GM18498 (cell line): ENCODE measurements at regions not wholly inside any gene's neighbourhood (a gene's known extent, or its start where the extent isn't known, plus 50 kb on each side); places are given as distances from the start of the nearest gene placed in this dataset.

Experiments used
- ATAC-seq: cut with Tn5 transposase; IDR thresholded peaks from one replicate; pipeline ENCODE4 v1.9.1; 2021; ENCODE audit warnings: mild to moderate bottlenecking, moderate library complexity; ENCODE audit not compliant: unreplicated experiment

DNA sequence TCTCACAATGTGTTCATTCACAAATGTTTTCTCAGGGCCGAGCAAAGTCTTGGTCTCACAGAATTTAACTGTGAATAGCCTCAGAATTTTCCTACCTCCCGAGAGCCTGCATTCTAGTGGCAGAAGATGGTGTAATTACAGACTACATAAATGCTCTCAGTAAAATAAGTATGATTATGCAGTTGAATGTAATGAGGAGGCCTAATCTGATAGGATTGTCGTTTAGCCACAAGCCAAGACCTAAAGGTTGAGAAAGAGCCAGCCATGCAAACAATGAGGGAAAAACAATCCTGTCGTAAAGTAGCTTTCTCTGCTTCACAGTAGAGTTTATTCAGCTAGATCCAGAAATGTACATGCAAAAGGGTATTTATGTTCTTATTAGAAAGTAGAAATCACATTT lies 607.8 kb upstream of the B3GALT2 start:
- ATAC-seq, result no peak

DNA sequence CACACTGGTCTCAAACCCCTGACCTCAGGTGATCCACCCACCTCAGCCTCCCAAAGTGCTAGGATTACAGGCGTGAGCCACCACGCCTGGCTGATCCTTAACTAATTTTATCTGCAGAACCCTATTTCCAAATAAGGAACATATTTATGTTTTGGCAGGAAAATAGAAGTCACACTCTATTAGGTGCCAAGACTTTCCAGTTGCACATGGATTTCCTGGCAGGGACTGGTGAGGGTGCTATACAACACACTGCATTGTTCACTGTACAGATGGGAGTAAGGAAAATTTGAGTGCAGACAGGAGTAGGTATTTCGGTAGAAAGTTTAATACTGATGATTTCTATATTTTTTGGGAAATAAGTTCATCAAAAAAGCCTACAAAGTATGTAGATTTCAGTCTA lies 605.3 kb upstream of the B3GALT2 start:
- ATAC-seq, result no peak

DNA sequence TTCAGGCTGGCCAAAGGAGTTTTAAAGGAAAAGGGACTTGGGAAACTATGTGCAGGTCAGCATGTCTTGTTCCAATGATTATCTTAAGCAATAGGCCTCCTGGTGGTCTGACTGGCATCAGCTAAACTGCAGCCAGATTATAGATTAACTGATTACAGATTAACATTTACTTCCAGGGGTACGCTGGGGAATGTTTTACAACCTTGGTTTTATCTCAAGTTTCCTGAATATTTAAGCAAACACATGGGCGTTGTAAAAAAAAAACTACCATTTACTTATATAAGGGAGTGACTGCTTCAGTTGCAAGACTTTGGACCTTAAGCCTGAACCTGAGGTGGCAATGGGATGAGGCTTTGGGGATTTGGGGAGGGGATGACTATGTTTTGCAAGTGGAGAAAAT lies 600.6 kb upstream of the B3GALT2 start:
- no peak for ATAC-seq

DNA sequence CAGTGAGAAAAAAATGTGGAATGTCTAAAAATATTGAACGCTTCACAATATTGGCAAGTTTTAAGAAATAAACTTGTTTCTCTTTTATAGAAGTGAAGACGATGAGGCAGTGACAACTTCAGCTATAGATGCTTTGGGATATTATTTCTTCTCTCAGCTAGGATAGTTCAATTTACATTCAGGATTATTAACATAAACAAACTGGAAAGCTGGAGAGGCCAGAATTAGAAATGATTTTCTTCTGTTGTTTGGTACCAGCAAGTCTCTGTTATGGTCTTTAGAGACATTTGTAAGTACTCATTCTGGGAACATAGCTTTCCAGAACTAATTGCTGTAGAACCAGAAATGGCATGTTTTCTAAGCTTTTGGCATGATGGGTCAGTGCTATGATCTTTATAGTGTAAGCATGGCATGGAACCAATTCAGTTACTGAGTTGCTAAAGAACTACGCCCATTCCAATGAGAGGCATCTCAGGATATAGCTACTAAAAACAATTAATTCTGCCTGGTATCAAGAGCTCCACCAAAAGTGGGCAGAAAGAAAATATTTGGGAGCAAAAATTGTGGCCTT lies 599.5 kb upstream of the B3GALT2 start:
- ATAC-seq, result no peak

DNA sequence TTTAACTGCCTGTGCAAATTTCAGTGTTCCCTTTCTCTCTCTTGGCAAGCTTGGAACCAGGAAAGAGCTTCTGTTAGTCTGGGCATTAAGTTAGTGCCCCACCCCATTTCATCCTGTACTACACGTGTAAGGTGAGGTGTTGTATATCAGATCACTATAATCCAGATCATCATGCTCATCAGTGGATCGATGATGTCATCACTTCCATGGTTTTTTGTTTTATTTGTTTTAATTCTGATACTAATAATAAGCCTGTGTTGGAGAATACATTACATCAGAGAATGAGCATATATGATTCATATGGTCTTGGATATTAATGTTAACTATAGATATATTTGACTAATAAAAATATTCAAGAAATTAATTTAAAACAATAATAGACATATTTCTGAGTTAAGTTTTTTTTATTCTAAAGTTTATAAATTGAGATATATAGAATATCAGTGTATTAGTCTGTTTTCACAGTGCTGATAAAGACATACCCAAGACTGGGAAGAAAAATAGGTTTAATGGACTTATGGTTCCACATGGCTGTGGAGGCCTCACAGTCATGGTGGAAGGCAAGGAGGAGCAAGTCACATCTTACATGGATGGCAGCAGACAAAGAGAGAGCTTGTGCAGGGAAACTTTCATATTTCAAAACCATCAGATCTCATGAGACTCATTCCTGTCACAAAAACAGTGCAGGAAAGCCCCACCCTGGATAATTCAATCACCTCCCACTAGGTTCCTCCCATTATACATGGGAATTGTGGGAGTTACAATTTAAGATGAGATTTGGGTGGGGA lies 588.3 kb upstream of the B3GALT2 start:
- ATAC-seq, result no peak

DNA sequence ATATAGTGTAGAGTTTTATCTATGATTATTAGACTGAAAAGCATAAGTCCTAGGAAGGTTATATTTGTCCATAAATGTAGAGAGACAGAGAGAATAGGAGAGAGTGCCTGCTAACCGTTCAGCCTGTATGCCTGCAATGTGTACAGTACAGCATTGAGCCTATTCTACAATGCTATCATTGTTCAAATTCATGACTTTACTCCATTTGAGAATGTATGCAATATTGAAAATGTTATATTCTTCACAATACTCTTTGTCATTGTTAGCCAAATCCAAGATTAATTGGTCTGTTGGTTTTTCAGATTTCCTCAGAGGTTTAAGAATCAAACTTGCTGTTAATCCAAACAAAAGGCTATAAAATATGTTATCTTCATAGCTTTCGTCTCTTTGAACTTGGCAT lies 585.2 kb upstream of the B3GALT2 start:
- ATAC-seq, result no peak

DNA sequence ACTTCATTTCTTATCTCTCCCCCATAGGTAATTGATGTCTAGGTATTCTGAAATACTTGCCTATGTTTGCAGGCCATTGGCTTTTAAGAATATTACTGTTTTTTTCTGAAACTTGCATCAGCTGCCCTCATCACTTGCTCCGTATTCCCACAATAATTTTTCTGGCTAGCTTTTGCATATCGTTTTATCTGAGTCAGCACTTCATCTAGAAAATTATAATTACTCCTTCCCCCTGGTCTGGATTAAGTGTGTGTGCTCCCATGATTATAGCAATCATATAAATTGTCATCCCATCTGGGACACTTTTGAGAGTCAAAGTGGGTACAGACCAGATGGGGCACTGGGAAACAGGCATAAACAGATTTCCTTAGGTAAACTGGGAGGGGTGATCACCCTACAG lies 583.2 kb upstream of the B3GALT2 start:
- no peak for ATAC-seq

DNA sequence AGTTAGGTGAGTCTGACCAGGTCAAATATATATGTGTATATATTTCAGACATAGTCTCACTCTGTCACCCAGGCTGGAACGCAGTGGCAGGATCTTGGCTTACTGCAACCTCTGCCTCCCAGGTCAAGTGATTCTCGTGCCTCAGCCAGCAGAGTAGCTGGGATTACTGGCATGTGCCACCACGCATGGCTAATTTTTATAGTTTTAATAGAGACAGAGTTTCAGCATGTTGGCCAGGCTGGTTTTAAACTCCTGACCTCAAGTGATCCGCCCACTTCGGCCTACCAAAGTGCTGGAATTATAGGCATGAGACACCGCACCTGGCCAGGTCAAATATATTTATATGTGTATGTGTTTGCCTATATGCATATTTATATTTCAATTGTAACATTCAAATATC lies 581.5 kb upstream of the B3GALT2 start:
- no peak for ATAC-seq

DNA sequence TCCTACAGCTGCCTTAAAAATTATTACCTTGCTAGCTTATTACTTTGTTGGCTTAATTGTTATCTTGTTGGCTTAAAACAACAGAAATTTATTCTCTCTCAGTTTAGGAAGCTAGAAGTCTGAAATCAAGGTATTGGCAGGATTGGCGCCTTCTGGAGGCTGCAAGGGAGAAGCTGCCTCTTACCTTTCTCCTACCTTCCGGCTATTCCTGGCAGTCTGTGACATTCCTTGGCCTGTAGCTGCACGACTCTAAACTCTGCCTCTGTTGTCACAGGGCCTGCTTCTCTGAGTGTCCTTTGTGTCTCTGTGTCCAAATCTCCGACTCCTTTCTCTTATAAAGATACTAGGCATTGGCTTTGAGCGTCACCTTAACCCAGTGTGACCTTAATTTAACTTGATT lies 579.9 kb upstream of the B3GALT2 start:
- ATAC-seq, result no peak

DNA sequence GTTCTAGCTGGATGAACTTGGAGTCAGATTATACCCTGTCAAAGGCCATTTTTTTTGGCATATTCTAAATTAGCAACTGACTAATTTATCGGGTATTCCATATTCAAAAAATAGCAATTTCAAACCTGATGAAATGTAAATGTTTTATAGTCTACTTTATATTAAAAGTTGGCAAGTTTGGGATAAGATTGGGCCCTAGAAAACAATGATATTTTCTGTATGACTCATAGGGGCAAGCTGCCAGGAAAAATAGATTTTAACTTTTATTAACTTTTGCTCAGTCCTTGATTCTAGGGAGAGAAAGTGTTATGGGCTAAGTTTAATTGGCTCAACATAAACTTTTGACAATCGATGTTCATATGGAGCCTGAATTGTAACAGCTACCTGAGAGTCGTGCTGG lies 576.9 kb upstream of the B3GALT2 start:
- ATAC-seq, result no peak

DNA sequence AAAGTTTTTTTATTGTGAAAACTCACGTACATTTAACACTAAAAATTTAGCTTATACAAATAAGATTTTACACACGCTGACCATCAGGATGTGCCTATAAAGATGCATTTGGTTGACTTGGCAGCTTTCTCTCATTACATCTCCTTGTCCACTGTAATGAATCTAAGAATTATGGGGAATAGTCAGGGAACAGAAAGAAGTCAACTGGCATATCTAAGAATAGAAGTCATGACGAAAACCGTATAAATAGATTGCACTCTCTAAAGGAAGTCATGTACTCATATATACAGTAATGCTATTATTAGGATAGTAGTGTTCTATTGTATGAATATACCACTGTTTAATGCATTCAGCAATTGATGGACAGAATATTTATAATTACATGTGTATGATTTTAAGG lies 575.8 kb upstream of the B3GALT2 start:
- ATAC-seq, result no peak

DNA sequence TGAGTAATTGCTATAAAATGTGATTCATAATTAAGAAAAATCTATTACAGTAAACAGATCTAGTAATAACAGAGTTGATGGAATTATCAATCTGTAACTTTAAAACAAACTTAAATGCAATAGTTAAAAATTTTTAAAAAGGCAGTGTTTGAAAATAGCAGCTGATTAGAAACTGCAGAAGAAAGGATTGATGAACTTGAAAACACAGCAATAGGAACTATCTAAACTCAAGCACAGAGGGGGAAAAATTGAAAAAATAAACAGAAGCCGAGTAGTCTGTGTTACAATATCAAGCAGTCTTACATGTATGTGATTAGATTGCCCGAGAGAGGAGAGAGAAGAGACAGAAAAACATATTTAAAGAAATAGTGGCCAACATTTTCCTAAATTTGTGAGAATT lies 569.0 kb upstream of the B3GALT2 start:
- no peak for ATAC-seq

DNA sequence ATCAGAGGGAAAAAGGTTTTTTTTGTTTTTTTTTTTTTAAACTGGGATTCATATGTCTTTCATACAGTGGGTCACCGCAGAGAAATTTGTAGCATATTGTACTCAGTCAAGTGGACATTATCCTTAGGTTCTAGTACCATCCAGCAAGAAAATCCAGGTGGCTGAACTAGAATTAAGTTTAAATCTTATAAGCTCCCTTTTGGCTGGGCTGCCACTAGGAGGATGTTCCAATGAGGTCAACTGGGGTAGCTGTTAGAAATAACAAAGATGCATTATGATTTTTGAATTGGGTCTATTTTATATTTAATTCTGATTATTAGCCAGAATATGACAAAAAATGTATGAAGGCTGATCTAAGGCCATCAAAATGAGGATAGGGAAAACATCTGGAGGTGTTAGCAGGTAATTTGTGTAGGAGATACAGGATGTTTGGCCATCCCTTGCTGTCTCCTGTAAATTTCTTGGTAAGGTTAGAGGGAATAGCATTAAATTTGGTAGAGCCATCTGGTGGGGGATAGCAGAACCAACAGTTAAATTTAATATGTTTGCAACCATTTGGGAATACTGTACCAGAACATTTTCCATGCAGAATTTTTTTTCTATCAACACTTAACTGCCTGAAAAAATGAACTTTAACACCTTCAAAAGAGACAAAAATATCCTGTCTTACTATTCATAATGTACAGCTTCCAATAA lies 568.5 kb upstream of the B3GALT2 start:
- no peak for ATAC-seq

DNA sequence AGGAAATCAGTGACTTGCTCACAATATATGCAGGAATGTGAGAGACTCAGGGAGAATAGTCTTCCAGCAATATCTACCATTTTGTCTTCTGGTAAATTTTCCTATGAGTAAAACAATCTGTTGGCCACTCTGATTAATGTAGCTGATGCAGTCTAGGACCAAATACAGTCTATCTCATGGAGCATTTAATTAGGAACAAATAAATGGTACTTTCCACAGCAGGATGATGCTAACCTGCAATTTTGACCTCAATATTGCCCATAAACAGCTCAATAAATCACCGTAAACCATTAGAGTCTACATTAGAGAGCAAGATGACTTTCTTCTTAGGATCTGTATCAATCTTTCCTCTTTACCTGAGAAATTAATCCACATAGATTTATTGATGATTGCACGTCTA lies 567.7 kb upstream of the B3GALT2 start:
- no peak for ATAC-seq

DNA sequence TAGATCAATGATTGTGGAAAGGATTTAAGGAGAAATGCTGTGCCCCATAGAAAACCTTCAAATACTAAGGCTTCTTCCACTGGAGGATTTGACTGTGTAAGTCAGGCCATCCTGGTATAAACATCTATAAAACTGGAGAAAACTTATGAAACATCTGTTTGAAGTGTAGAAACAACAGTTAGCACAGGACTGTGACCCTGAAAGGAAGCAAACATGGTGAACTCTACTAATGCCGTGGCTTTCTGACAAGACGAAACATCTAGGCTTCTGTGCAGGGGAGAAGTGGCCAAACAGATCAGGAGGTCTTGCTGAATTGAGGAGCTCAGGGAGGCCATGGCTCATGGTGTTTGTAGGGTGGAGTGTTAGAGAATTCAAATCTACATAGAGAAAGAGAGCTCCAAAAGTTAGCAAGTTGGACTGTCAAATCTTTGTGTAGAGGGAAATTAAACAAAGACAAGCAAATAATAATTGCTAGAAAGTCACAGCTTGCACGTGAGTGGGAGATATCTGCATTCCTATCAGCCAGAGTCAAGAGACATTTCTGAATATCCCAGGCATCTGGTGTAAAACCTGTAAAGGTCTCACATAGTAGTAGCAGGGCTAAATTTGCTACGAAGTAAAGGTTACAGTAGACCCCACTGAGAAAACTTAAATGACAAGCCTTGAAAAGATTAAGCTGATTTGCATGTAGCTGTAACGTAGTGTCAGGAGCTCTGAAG lies 566.8 kb upstream of the B3GALT2 start:
- ATAC-seq, result no peak

DNA sequence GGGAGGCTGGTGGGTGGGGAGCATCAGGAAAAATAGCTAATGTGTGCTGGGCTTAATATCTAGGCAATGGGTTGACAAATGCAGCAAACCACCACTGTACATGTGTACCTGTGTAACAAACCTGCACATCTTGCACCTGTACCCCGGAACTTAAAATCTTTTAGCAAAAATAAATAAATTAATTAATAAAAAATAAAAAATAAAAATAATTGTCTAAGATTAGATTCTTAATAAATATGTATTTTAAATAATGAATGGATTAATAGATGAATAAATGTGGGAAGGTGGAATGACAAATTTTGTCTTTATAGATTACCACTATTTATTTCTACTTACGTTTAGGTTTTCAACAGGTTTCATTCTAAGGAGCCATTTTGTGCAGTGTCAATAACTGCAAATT lies 563.5 kb upstream of the B3GALT2 start:
- no peak for ATAC-seq

DNA sequence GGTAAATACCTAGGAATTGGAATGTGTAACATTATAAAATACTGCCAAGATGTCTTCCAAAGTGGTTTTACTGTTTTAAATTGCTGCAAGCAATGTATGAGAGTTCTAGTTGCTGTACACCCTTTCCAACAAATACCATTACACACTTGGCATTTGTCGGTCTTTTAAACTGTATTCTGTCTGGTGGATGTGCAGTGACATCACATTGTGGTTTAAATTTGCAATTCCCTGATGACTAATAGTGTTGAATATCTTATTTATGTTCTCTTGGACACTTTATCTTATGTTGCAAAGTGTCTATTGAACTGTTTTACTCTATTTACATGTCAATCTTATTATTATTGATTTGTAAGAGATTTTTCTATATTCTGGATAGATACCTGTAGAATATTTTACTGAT lies 561.2 kb upstream of the B3GALT2 start:
- no peak for ATAC-seq

DNA sequence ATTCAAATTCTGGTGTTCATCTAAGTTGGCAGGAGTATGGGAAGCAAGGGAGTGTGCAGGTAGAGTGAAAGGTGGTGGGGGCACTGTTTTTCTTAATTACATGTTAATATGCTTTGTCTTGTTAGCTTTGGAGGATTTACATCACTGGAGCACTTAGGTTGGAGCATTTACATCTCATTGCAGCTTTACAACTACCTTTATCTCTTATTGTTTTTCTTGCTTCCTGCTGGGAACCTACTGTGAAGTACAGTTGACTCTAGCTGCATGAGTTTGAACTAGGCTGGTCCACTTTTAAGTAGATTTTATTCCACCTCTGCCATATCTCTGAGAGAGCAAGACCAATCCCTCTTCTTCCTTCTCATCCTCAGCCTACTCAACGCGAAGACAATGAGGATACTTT lies 554.8 kb upstream of the B3GALT2 start:
- no peak for ATAC-seq

DNA sequence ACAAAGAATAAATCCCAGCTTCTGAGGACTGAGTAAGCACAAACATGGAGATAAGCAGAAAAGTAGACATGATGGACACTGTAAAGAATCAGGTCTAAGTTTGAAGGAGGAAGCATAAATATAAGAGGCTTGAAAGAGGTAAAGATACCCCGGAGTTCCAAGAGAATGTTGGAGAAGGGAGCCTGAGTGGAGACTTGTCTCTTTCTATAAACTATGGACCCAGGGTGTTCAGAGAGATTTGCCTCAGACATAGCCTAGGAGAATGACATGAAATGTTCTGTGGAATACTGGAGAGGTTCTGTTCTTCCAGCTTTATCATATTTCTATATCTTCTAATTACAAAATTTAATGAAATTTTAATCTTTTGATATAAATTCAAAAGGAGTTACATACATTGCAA lies 554.3 kb upstream of the B3GALT2 start:
- no peak for ATAC-seq

DNA sequence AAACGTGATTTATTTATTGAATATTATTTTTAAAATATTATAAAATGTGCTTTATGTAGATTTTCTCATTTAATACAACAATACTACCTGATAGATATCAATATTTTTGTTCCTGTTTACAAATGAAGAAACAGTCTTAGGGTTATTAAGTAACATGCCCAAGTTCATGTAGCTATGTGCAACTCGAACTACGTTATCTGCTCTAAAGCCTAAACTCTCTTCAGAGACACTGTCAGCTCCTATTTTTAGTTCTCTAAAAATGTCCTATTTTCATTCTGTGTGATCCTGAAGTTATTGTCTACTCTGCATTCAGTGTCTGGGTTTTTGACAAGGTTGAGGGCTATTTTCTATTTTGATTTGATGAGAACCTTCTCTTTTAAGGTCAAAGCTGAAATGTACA lies 550.1 kb upstream of the B3GALT2 start:
- ATAC-seq, result no peak

DNA sequence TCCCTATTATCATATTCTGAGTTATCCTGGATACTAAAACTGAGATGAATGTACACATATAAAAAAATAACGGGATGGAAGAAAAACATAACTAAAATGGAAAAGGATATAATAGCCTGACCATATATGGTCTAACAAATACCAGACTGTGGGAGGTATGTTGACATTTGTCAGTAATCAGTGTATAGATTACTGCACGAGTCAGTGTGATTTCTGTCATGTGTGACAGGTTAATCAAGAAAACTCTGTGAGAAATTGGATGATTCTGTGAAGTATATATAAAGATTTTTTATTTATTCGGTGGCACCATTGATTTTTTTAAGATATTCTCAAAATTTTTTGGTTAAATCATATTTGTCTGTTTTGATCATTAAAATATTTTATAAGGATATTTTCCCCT lies 547.3 kb upstream of the B3GALT2 start:
- ATAC-seq, result no peak

DNA sequence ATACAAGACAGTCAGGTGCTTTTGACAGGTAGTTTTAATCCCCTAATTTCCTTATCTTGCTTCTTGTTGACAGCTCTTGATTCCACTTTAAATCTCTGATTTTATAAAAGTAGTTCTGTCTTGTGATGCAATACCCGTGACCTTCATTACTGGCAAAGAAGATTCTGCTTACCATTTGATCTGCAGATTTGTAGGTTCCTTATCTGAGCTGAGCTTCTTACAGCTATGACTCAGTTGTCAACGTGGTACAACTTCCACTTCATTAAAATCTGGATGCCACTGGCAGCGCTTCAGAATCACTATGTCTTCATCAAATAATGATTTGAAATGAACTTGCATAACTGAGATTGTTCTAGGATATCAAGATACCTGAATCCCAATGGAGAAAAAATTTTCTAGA lies 543.6 kb upstream of the B3GALT2 start:
- no peak for ATAC-seq
